Superior temporal gyrus (tissue), 1 donor: ENCODE measurements at regions not wholly inside any gene's neighbourhood (a gene's known extent, or its start where the extent isn't known, plus 50 kb on each side); places are given as distances from the start of the nearest gene placed in this dataset.

Source experiments
- DNase-seq: peaks from one replicate; pipeline ENCODE4 v3.0.0-alpha.2; 2016; ENCODE audit errors: extremely low spot score

GRCh38 chr7:47147213-47147631 is 434.7 kb downstream of the TNS3 start:
- DNase-seq, result no peak

- DNase-seq, result no peak
Measured at GRCh38 chr7:47145982-47146381, 435.9 kb downstream of the TNS3 start.

- DNase-seq, result no peak
Measured at GRCh38 chr7:47145186-47145725, 436.7 kb downstream of the TNS3 start.

GRCh38 chr7:47143339-47143738 is 438.6 kb downstream of the TNS3 start:
- DNase-seq, result no peak

- no peak for DNase-seq
Measured at GRCh38 chr7:47142867-47143175, 439.1 kb downstream of the TNS3 start.

GRCh38 chr7:47142169-47142866 is 439.6 kb downstream of the TNS3 start:
- DNase-seq, result no peak

- DNase-seq, result no peak
Measured at GRCh38 chr7:47132471-47132870, 449.4 kb downstream of the TNS3 start.

GRCh38 chr7:47128700-47129099 is 453.2 kb downstream of the TNS3 start:
- no peak for DNase-seq

GRCh38 chr7:47125529-47125928 is 456.4 kb downstream of the TNS3 start:
- no peak for DNase-seq

GRCh38 chr7:47119261-47119865 is 462.5 kb downstream of the TNS3 start:
- DNase-seq, result no peak

- DNase-seq, result no peak
Measured at GRCh38 chr7:47104206-47104549, 477.7 kb downstream of the TNS3 start.

GRCh38 chr7:47103498-47104205 is 478.3 kb downstream of the TNS3 start:
- DNase-seq, result no peak

- no peak for DNase-seq
Measured at GRCh38 chr7:47102331-47102841, 479.5 kb downstream of the TNS3 start.

GRCh38 chr7:47100817-47101435 is 481.0 kb downstream of the TNS3 start:
- DNase-seq, result no peak

- no peak for DNase-seq
Measured at GRCh38 chr7:47100148-47100816, 481.6 kb downstream of the TNS3 start.

GRCh38 chr7:47097431-47097830 is 484.5 kb downstream of the TNS3 start:
- no peak for DNase-seq

GRCh38 chr7:47095946-47096345 is 486.0 kb downstream of the TNS3 start:
- no peak for DNase-seq

GRCh38 chr7:47094462-47094861 is 487.4 kb downstream of the TNS3 start:
- no peak for DNase-seq

GRCh38 chr7:47093320-47094234 is 488.3 kb downstream of the TNS3 start:
- DNase-seq, result no peak

GRCh38 chr7:47092336-47092735 is 489.6 kb downstream of the TNS3 start:
- no peak for DNase-seq

- DNase-seq, result no peak
Measured at GRCh38 chr7:47091141-47091540, 490.8 kb downstream of the TNS3 start.
